ENCODE measurements at regions not wholly inside any gene's neighbourhood (a gene's known extent, or its start where the extent isn't known, plus 50 kb on each side); places are given as distances from the start of the nearest gene placed in this dataset.

GRCh38 chr15:70547846-70548487 lies 215.4 kb downstream of the UACA start:
- no peak for DNase-seq

- DNase-seq, result no peak
Measured at GRCh38 chr15:70545526-70545925, 217.8 kb downstream of the UACA start.

GRCh38 chr15:70541511-70541910 lies 221.8 kb downstream of the UACA start:
- no peak for DNase-seq

- no peak for DNase-seq
Measured at GRCh38 chr15:70539912-70540530, 223.3 kb downstream of the UACA start.

- DNase-seq, result no peak
Measured at GRCh38 chr15:70539409-70539808, 223.9 kb downstream of the UACA start.

- DNase-seq, result no peak
Measured at GRCh38 chr15:70538278-70538677, 225.1 kb downstream of the UACA start.

- no peak for DNase-seq
Measured at GRCh38 chr15:70535955-70536338, 227.4 kb downstream of the UACA start.

- DNase-seq, result no peak
Measured at GRCh38 chr15:70535071-70535954, 228.0 kb downstream of the UACA start.

- no peak for DNase-seq
Measured at GRCh38 chr15:70533931-70534742, 229.2 kb downstream of the UACA start.

GRCh38 chr15:70532531-70533186 lies 230.7 kb downstream of the UACA start:
- no peak for DNase-seq

- no peak for DNase-seq
Measured at GRCh38 chr15:70531576-70531975, 231.8 kb downstream of the UACA start.

GRCh38 chr15:70530906-70531305 lies 232.5 kb downstream of the UACA start:
- no peak for DNase-seq

- DNase-seq, result no peak
Measured at GRCh38 chr15:70530503-70530902, 232.9 kb downstream of the UACA start.

- no peak for DNase-seq
Measured at GRCh38 chr15:70530017-70530499, 233.3 kb downstream of the UACA start.

GRCh38 chr15:70528816-70529215 lies 234.5 kb downstream of the UACA start:
- DNase-seq, result peak; percentile 33

GRCh38 chr15:70528270-70528706 lies 235.1 kb downstream of the UACA start:
- DNase-seq, result peak; percentile 77

GRCh38 chr15:70526974-70527325 lies 236.4 kb downstream of the UACA start:
- no peak for DNase-seq

GRCh38 chr15:70526221-70526973 lies 237.0 kb downstream of the UACA start:
- DNase-seq, result peak; percentile 74

GRCh38 chr15:70525551-70525950 lies 237.8 kb downstream of the UACA start:
- DNase-seq, result no peak

- DNase-seq, result no peak
Measured at GRCh38 chr15:70524470-70524869, 238.9 kb downstream of the UACA start.

GRCh38 chr15:70523616-70524015 lies 239.7 kb downstream of the UACA start:
- peak; percentile 26 for DNase-seq

- DNase-seq, result no peak
Measured at GRCh38 chr15:70523192-70523591, 240.2 kb downstream of the UACA start.
